ENCODE measurements at regions not wholly inside any gene's neighbourhood (a gene's known extent, or its start where the extent isn't known, plus 50 kb on each side); places are given as distances from the start of the nearest gene placed in this dataset.

- TF ChIP-seq, protein P1, sequence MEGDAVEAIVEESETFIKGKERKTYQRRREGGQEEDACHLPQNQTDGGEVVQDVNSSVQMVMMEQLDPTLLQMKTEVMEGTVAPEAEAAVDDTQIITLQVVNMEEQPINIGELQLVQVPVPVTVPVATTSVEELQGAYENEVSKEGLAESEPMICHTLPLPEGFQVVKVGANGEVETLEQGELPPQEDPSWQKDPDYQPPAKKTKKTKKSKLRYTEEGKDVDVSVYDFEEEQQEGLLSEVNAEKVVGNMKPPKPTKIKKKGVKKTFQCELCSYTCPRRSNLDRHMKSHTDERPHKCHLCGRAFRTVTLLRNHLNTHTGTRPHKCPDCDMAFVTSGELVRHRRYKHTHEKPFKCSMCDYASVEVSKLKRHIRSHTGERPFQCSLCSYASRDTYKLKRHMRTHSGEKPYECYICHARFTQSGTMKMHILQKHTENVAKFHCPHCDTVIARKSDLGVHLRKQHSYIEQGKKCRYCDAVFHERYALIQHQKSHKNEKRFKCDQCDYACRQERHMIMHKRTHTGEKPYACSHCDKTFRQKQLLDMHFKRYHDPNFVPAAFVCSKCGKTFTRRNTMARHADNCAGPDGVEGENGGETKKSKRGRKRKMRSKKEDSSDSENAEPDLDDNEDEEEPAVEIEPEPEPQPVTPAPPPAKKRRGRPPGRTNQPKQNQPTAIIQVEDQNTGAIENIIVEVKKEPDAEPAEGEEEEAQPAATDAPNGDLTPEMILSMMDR (IDR thresholded peaks at IDR 0.05): no peak
- TF ChIP-seq POLR2A (IDR thresholded peaks at IDR 0.05) (no peak), POLR2AphosphoS5 (IDR thresholded peaks at IDR 0.05) (no peak)
Observed at GRCh38 chrX:104376937-104377336, 122.2 kb upstream of the ESX1 start.

Measured in gastroesophageal sphincter (tissue), 3 donors.